GM10266 (cell line): ENCODE measurements at regions not wholly inside any gene's neighbourhood (a gene's known extent, or its start where the extent isn't known, plus 50 kb on each side); places are given as distances from the start of the nearest gene placed in this dataset.

Experiments
- DNase-seq: peaks from one replicate; pipeline ENCODE4 v3.0.0; 2012; ENCODE audit errors: extremely low spot score
- CTCF ChIP-seq: IDR thresholded peaks from 2 replicates; pipeline ENCODE4 v1.5.1; 2012; ENCODE audit warnings: mild to moderate bottlenecking, low read depth; ENCODE audit not compliant: control insufficient read depth, insufficient read depth; ENCODE audit errors: missing control alignments

- DNase-seq, result no peak
- peak; percentile 18 for TF ChIP-seq CTCF
These were observed 102.5 kb upstream of the COL6A5 start for GRCh38 chr3:130242850-130243569.

- TF ChIP-seq CTCF, result no peak
- no peak for DNase-seq
These were observed 101.7 kb upstream of the COL6A5 start for GRCh38 chr3:130243808-130244207.

- no peak for DNase-seq
- no peak for TF ChIP-seq CTCF
These were observed 94.5 kb upstream of the COL6A5 start for GRCh38 chr3:130250982-130251381.

GRCh38 chr3:130255442-130255841 is 90.0 kb upstream of the COL6A5 start:
- DNase-seq, result no peak
- TF ChIP-seq CTCF, result no peak

GRCh38 chr3:130256821-130257340 is 88.6 kb upstream of the COL6A5 start:
- no peak for DNase-seq
- TF ChIP-seq CTCF, result no peak

GRCh38 chr3:130258532-130258952 is 86.9 kb upstream of the COL6A5 start:
- no peak for TF ChIP-seq CTCF
- no peak for DNase-seq

- DNase-seq, result no peak
- TF ChIP-seq CTCF, result no peak
These were observed 86.2 kb upstream of the COL6A5 start for GRCh38 chr3:130259166-130259874.
